Stimulated activated CD4-positive, alpha-beta T cell treated with anti-CD3 and anti-CD28 coated beads, Interleukin-4, amount 100 ng/mL, for 24 hours (primary cell): ENCODE measurements at regions not wholly inside any gene's neighbourhood (a gene's known extent, or its start where the extent isn't known, plus 50 kb on each side); places are given as distances from the start of the nearest gene placed in this dataset.
"Not testable (repeated sequence)": the region's sequence is repeated elsewhere in the genome, so short reads cannot be mapped to it uniquely, and the experiment has no call there.

ENCODE experiments used
- DNase-seq: peaks from one replicate; pipeline ENCODE4 v3.0.0-alpha.2; 2020

DNA sequence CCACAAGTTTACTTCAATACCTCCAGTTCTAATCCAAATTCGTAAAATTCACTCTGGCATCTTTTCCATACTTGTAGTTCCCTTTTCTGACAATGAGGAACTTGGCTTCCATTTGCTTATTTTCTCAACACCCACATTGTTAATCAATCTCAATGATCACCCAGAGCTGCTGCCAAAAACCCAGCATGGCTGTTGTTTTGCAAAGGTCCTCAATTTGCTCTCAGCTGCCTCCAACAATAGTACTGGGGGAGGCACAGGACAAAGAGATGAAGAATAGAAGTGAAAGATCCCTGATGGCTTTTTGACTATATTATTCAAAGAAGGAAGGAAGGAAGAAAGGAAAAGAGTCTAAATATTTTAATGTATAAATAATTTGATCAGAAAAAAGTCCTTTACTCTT lies 847.8 kb downstream of the RAPGEF2 start:
- no peak for DNase-seq

DNA sequence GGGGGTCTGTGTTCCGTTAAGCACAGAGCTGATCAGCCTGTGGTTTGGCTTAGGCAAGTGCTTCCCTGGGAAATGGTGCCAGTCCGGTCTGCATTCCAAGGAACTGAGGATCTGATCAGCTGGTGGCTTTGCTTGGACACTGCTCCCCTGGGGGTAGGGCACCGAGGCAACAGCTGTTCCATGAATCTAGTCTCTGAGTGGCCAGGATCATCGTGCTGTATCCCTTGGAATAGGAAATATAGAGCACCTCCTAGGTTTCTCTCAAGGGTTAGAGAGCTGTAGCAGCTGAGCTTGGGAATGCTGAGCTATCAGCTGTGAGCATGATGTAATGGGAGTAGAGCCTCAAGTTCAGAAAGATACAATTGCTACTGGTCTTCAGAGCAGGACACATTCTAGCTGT lies 863.9 kb downstream of the RAPGEF2 start:
- DNase-seq, result no peak

DNA sequence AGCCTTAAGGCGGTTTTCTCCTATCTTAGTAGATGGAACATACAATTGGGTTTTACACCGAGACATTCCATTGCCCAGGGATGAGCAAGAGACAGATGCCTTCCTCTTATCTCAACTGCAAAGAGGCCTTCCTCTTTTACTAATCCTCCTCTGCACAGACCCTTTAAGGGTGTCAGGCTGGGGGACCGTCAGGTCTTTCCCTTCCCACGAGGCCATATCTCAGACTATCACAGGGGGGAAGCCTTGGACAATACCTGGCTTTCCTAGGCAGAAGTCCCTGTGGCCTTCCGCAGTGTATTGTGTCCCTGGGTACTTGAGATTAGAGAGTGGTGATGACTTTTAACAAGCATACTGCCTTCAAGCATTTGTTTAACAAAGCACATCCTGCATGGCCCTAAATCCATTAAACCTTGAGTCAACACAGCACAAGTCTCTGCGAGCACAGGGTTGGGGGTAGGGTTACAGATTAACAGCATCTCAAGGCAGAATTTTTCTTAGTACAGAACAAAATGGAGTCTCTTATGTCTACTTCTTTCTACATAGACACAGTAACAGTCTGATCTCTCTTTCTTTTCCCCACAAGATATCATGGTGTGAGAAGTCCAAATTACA lies 874.1 kb downstream of the RAPGEF2 start:
- DNase-seq, result not testable (repeated sequence)

DNA sequence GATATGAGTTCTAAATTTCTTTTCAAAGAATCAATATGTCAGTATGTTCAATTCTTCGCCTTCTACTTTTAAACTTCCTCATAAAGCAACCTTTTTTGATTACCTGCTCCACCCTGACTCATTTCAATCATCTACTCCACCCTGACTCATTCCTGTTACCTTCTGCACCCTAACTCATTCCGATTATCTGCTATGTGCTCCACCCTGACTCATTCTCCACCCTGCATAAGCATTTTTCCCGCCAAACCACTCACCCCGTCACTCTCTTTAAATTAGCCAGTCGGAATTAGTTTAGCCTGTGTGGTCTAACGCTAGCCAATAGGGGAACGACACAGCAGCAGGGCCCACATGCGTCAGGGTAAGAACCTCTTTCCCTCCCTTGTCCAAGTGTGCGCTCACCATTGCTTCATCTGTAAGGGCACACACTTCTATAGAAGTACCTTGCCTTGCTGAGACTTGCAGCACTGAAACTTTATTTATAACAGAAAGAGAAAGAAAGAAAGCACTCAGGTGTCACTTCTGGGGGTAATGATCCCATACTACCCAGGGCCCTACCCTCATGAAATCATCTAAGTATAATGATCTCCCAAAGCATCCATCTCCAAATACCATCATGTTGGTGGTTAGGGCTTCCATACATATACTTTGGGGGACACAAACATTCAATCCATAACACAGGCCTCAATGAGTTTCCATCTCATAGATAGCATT lies 875.2 kb downstream of the RAPGEF2 start:
- no peak for DNase-seq

DNA sequence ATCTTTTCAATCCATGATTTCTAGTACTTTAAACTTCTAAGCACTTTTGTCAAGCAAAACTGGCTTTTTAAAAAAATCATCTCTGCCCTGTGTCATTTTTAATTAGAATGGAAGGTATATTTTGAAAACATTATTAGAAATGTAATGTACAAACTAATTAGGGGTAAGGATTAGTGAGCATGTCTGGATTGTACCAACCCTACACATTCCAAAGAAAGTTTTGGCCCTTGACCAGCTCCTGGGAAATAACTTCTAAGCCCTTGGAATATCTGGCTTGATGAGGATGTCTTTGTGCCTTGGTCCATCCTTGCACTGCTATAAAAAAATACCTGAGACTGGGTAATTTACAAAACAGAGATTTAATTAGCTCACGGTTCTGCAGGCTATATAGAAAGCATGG lies 876.5 kb downstream of the RAPGEF2 start:
- no peak for DNase-seq

DNA sequence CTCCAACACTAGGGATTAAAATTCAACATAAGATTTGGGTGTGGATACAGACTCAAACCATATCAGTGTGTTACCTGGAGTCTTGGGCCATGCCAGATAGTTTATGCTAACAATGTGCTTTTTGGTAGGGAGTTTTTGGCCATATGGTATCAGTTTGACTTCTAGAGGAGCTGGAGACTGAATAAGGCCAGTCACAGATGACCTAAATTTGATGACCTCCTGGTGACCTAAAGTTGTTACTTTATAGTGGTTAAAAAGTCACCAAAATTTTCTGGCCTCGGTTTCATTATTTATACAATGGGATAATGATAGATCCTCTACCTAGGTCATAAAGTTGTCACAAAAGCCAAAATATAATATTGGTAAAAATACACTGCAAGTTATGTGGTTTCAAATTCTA lies 877.1 kb downstream of the RAPGEF2 start:
- no peak for DNase-seq

DNA sequence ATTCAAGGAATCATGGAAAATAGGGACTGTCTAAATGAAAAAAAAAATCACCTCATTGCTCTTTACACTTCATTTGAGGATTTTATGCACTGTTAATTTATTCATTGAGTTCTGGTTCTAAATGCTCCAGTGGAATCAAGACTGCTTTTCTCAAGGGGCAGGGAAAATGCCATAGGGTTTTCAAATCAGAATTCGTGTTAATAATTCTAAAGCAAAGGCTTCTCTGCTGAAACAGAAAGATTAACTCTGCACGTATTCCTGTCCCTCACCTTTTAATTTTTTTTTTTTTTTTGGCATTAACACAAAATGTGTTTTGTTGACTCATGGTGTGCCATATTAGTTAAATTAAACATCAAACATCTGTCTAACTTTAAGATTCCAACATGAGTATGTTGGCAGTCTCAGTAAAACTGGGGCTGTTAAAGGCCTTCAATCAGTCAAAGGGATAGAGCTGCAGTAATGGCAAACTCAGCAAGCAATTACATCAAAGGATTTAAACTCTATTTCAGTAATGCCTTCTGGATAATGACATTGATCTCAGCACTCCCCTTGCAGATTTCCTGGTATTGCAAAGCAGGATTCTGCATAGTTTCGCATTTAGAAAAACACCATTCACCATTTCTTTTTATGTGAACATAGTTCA lies 878.1 kb downstream of the RAPGEF2 start:
- DNase-seq, result no peak

DNA sequence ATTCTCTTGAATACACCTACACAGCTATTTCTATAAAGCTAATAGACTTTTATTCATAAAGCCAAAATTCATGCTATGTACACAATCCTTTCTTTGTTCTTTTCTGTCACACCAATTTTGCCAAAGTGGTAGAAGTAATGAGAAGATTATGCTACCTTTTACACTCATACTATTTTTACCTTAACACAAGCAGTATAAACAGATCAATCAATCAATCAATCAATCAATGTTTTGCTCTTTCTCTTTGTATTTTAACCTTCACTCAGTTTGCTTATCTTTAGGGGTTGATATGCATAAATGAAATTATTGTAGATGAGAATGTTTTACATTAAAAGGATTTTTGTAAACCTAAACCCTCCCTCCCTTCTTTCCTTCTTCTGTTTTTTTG lies 878.6 kb downstream of the RAPGEF2 start:
- no peak for DNase-seq

DNA sequence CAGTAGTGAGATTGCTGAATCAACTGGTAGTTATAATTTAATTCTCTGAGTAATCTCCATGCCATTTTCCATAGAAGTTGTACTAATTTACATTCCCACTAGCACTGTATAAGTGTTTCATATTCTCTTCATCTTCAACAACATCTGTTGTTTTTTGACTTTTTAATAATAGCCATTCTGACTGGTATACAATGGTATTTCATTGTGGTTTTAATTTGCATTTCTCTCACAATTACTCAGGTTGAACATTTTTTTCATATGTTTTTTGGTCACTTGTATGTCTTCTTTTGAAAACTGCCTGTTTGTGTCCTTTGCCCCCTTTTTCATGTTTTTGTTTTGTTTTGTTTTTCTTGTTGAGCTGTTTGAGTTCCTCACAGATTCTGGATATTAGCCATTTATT lies 880.2 kb downstream of the RAPGEF2 start:
- DNase-seq, result no peak

DNA sequence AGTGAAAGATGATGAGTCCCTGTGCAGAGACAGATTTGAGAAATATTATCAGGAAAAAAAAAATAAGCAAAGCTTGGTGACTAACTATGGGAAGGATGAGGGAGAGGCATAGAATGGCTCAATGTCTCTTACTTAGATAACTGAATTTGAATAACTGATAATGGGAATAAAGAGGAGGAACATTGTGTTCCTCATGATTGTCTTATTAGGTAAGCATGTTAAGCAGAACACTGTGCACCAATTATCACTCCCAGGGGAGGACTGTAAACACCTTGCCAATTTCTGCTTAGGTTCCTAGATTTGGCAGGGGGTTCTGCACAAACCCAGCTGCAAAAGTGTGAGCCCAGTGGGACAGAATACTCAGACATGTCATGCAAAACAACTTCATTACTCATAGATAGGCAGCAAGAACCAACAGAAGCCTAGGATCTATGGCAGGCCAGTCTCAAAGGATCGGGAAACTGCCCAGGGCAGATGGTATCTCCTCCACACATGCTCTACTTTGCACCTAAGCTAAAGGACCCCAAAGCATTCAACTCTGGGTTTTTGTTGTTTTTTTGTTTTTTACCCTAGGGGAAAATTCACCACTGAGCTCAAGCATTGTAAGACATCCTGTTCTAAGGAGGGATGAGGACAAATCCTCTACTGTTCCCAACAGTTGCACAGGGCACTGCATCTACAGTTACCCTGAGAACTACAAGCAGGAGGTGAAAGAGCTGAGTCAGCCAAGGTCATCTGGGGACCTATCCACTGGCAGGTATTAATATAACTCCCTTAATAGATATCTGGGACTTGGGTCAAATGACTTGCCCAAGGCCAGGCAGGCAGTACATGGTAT lies 907.0 kb downstream of the RAPGEF2 start:
- DNase-seq, result no peak

DNA sequence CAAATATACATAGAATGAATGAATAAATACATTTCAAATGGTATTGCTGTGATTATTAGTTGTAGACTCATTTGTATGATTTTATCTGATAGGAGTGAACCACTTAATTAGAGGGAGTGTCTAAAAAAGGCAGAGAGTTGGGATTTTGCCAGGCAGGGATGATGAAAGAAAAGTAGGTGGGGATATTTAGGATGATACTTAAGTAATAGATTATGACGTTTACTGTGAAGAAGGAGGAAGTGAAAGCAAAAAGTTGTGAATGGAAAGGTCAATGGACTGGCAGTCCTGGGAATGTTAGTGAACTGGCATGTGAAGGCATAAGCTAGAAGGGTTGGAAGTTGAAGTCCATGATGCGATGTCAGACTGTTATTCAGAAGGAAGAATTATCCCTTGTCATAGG lies 917.1 kb downstream of the RAPGEF2 start:
- no peak for DNase-seq

DNA sequence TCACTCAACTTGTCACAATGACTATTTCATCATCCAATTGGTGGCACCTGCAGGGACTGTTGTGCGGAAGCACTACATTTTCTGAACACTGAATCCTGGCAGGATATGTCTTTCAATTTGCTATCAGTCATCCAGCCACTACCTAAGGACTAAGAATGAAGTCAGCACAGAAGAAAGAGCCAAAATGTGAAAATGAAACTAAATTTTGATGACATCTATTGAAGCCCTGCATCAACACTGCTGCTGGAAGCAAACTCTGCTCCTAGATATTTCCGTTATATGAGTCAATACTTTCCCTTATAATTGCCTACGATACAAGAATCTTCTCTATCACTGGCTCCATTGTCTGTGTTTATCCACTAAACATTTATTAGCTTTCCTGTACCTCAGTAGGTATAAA lies 917.9 kb downstream of the RAPGEF2 start:
- DNase-seq, result no peak

DNA sequence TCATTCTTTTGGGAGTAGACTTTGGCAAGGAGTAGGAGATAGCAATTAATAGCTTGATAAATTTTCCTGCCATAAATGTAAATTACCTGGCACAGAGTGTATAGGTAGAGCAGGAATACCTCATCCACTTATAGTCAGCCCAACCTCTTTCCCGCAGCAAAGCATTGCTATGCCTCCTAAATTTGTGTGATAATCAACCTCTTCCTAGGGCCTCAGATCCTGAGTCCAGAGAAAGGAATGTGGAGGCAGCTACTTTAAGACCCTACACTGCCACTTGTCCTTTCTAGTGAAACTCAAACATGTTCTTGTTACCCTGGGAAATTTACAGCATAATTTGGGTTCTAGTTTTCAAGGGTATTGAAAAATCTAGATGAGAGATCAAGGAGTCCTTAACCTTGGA lies 919.0 kb downstream of the RAPGEF2 start:
- no peak for DNase-seq

DNA sequence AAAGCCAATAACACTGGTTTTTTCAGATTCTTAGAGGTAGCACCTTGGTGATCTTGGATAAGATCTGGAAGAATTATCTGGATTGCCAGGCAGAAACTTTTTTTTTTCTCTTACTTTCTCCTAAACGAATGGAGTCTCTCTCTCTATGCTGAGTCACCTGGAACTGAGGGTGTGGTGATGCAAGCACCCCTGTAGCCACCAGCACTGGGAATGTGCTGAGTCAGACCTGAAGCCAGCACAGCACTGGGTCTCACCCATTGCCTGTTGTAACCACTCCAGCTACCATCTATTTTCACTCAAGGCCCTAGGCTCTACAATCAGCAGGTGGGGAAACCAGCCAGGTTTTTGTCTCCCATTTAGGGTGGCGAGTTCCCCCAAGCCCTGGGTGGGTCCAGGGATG lies 923.8 kb downstream of the RAPGEF2 start:
- no peak for DNase-seq

DNA sequence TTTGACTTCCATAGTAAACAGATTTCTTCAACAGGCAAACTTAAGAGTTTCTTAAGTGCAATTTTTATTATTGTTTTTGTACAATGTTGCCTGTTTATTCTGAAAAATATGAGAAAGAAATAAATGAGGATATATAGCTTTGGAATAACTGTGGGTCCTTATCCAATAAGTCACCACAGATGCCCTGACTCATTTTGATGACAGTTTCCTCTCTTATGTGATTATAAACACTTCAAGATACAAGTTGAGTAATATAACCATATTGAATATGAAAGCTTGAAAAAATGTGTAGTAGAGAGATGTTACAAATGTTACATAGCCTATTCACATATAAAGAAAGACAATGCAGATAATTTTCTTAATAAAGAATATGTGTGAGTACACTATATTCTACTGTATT lies 931.6 kb downstream of the RAPGEF2 start:
- DNase-seq, result no peak

DNA sequence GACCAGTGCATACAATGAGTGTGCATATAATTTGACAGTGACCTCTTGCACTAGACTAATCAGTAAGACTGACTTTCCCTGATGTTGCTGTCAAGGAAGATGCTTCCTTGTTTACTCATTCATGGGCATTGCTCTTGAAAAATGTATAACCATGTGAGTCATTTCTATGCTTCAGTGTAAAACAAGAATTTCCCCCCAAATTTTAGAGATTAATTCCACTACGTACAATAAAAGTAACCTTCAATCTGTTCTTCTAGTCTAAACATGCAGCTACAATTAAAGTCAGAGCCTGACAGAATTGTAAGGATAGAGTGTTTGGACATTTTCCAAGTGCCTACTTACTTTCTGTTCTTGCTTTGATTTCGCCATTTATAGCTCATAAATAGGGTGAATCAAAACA lies 935.7 kb downstream of the RAPGEF2 start:
- no peak for DNase-seq

DNA sequence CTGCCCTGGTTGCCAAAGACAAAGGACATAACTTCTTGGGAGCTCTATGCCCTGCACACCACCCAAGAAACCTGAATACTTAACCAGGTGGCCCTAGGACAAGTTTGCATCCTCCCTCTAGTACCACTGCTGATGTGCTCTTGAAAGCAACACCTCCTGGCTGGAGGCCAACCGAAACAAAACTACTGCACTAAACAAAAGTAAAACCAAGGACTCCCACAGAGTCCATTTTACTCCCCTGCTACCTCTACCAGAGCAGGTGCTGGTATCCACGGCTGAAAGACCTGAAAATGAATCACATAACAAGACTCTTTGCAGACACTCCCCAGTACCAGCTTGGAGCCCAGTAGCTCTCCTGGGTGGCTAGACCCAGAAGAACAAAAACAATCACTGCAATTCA lies 941.8 kb downstream of the RAPGEF2 start:
- no peak for DNase-seq

DNA sequence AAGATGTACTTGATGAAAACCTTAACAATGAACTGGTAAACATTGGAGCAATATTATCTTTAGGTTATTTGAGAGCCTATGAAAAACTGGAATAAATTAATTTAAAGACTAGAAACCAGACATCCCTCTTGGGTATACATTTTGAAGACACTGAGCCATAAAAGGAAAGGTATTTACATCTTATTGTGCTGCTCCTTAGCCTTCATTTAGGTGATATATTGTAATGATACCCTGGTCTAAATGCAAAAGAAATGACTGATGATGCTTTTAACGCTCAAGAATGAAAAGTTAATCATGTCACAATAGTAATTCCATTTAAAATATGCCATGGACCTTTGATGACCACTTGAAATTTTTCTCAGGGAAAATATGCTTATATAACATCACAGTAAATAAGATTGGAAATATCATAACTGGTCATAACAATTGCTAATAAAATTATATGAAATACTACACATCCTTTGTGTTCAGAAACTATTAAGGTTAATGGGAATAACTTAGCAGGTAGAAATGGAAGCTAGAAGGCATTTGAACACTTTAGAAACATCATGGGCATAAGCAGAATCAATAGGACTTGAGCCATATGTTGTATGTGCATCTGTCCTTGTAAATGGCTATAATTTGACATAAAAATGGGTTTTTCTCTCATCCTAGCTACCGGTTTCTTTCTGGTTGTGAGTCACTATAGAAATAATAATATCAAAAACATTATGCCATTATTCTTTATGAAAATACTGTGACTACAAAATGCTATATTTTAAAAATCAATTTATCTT lies 979.7 kb downstream of the RAPGEF2 start:
- DNase-seq, result no peak

DNA sequence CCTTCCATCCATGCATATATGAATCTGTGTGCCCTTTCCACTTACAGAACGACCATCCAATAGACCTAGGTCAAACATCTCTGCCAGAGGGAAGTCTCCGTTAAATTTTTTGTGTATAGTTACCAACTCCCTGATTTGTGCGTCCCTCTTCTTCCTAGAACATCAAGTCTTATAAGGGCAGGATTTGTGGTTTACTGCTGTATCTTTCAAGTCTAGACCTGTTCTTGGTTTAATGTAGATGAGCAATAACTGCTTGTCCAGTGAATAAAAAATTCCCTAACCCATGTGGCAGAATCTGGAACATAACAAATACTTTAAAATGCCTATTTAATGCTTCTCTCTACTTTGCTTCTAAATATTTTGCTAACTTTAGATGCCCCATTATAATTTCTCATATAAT lies 988.8 kb downstream of the RAPGEF2 start:
- no peak for DNase-seq

DNA sequence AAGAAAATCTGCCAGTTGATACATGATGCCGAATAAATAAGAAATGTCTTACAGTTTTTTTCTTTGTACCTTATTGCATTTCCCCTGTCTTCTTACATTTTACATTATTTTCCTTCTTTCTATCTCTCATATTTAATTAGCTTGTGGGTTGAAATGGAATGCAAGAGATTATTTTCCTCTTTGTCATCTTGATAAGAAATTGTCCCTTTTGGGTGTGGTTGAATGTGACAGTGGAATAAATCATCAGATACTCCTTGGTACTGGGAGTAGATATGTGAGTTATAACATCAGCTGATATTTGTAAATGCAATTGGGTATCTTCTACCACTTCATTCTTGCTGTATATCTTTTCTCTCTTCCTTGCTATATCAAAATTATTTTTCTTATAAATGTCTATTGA lies 997.4 kb downstream of the RAPGEF2 start:
- no peak for DNase-seq

DNA sequence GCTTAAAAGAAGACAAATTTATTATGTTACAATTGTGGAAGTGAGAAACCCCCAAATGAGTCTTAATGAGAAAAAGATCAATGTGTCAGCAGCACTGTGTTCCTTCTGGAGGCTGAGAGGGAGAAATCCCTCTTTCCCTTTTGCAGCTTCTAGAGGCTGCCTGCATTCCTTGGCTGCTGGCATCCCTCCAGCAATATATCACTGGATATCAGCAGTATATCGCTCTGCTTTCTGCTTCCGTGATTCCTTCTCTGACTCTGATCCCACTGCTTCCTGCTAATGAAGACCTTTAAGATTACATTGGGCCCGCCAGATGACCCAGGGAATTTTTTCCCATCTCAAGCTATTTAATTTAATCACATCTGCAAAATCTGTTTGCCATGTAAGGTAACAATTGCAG lies 1008.0 kb downstream of the RAPGEF2 start:
- no peak for DNase-seq

DNA sequence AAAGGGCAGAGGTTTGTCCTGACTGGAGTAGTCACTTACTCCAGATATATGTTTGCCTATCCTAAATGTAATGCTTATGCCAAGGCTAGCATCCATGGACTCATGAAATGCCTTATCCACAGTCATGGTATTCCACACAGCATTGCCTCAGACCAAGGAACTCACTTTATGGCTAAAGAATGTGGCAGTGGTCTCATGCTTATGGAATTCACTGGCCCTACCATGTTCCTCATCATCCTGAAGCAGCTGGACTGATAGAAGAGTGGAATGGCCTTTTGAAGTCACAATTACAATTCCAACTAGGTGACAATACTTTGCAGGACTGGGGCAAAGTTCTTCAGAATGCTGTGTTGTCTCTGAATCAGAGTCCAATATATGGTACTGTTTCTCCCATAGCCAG lies 1014.8 kb downstream of the RAPGEF2 start:
- DNase-seq, result no peak
